Neutrophil (primary cell): ENCODE measurements at regions not wholly inside any gene's neighbourhood (a gene's known extent, or its start where the extent isn't known, plus 50 kb on each side); places are given as distances from the start of the nearest gene placed in this dataset.
A peak's percentile ranks its signal among the peaks of the same experiment; 100 is the strongest.

ENCODE experiments used
- H3K27ac ChIP-seq: fragments of 200-600 bp; sonication (generic); 2 replicates; pipeline ENCODE4 v1.5.1; 2016; ENCODE audit warnings: mild to moderate bottlenecking, moderate library complexity
- H3K27me3 ChIP-seq: fragments of 200-600 bp; sonication (generic); 2 replicates; pipeline ENCODE4 v1.6.0; 2016; ENCODE audit warnings: mild to moderate bottlenecking
- H3K36me3 ChIP-seq: fragments of 200-600 bp; sonication (generic); 2 replicates; pipeline ENCODE4 v1.5.1; 2017
- H3K4me1 ChIP-seq, 2 experiments: fragments of 200-600 bp in 1 of 2; sonication (generic) in 1 of 2; 1 replicate in 1 of 2; 2 replicates in 1 of 2; pipeline versions ENCODE4 v1.5.1 to v1.6.1; 2013 to 2016; ENCODE audit warnings: low read depth in 1 of 2, low read length in 1 of 2, mild to moderate bottlenecking in 1 of 2, moderate library complexity in 1 of 2; ENCODE audit not compliant: control insufficient read depth in 1 of 2, insufficient read depth in 1 of 2
- H3K4me3 ChIP-seq, 2 experiments: fragments of 200-600 bp in 1 of 2; sonication (generic) in 1 of 2; 1 replicate in 1 of 2; 2 replicates in 1 of 2; pipeline ENCODE4 v1.5.1; 2013 to 2016; ENCODE audit warnings: low read depth in 1 of 2, low read length in 1 of 2, mild to moderate bottlenecking in 1 of 2, moderate library complexity in 1 of 2
- H3K9me3 ChIP-seq: fragments of 200-600 bp; sonication (generic); 2 replicates; pipeline ENCODE4 v1.5.1; 2016
- CTCF ChIP-seq: fragments of 200-600 bp; sonication (generic); IDR thresholded peaks from 2 replicates; pipeline ENCODE4 v1.5.1; 2016; ENCODE audit warnings: antibody characterized with exemption

- H3K9me3 ChIP-seq, result no peaks in the 10 kb centered on the region
- no peaks in the 10 kb centered on the region for H3K36me3 ChIP-seq
- H3K4me1 ChIP-seq, result peaks cover 31 to 36% of the 10 kb centered on the region in 2 experiments
- H3K27me3 ChIP-seq, result no peaks in the 10 kb centered on the region
- no peak overlapping the region for H3K27ac ChIP-seq
- no peak overlapping the region for H3K4me3 ChIP-seq
- TF ChIP-seq CTCF, result no peak
These were observed 381.2 kb upstream of the RUNX1 start for GRCh38 chr21:35430260-35430659.

- no peak for TF ChIP-seq CTCF
- Histone ChIP-seq H3K4me3 (peak overlapping the region in 1 of 2 experiments; percentile 9), H3K27ac (peak overlapping the region; percentile 63), H3K27me3 (no peaks in the 10 kb centered on the region), H3K36me3 (no peaks in the 10 kb centered on the region), H3K9me3 (no peaks in the 10 kb centered on the region), H3K4me1 (peaks cover 31 to 36% of the 10 kb centered on the region in 2 experiments)
These were observed 379.8 kb upstream of the RUNX1 start for GRCh38 chr21:35428937-35429336.

- Histone ChIP-seq H3K27me3 (no peaks in the 10 kb centered on the region), H3K27ac (peak overlapping the region; percentile 63), H3K4me1 (peaks cover 31 to 36% of the 10 kb centered on the region in 2 experiments), H3K4me3 (peak overlapping the region in 1 of 2 experiments; percentile 9), H3K36me3 (no peaks in the 10 kb centered on the region), H3K9me3 (no peaks in the 10 kb centered on the region)
- no peak for TF ChIP-seq CTCF
These were observed 379.4 kb upstream of the RUNX1 start for GRCh38 chr21:35428489-35428888.

- Histone ChIP-seq H3K4me3 (no peak overlapping the region), H3K27ac (peak overlapping the region; percentile 63), H3K27me3 (no peaks in the 10 kb centered on the region), H3K36me3 (no peaks in the 10 kb centered on the region), H3K9me3 (no peaks in the 10 kb centered on the region), H3K4me1 (peaks cover 31 to 36% of the 10 kb centered on the region in 2 experiments)
- no peak for TF ChIP-seq CTCF
These were observed 378.9 kb upstream of the RUNX1 start for GRCh38 chr21:35428001-35428320.

- Histone ChIP-seq H3K9me3 (no peaks in the 10 kb centered on the region), H3K4me3 (no peak overlapping the region), H3K27me3 (no peaks in the 10 kb centered on the region), H3K36me3 (no peaks in the 10 kb centered on the region), H3K27ac (peak overlapping the region; percentile 63), H3K4me1 (peaks cover 31 to 36% of the 10 kb centered on the region in 2 experiments)
- no peak for TF ChIP-seq CTCF
These were observed 378.4 kb upstream of the RUNX1 start for GRCh38 chr21:35427320-35428000.
